GM12891 (cell line): ENCODE measurements at regions not wholly inside any gene's neighbourhood (a gene's known extent, or its start where the extent isn't known, plus 50 kb on each side); places are given as distances from the start of the nearest gene placed in this dataset.

Experiments used
- POLR2A ChIP-seq: IDR thresholded peaks from 2 replicates; pipeline ENCODE4 v1.6.1; 2011; ENCODE audit warnings: low read depth, low read length, control low read depth
- POLR2AphosphoS5 ChIP-seq: IDR thresholded peaks from 2 replicates; pipeline ENCODE4 v1.6.1; 2011; ENCODE audit warnings: low read depth, low read length, control low read depth

DNA sequence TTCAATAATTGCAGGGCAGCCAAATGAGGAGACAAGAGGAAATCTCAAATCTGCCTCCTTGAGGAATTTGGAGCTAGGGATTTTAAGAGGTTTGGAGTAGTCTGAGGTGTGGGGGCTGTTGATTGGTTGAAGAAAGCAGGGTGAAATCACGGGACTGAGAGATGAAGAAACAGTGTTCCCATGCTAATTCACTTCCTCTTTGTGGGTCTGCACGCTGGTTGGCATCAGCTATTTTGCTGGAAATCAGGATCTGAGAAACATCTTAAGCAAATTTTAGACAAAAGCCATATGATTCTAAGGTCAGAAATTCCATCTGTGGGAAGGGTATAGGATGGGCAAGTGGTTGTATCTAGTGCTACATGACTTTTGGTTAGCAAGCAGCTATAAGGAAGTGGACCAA, 107.1 kb upstream of the PAXBP1 start:
- no peak for TF ChIP-seq POLR2A
- TF ChIP-seq POLR2AphosphoS5, result no peak
